ENCODE measurements at regions not wholly inside any gene's neighbourhood (a gene's known extent, or its start where the extent isn't known, plus 50 kb on each side); places are given as distances from the start of the nearest gene placed in this dataset.

GRCh38 chr6:124877468-124877867 lies 84.8 kb upstream of the RNF217 start:
- no peak for DNase-seq
- no peak overlapping the region for H3K27ac ChIP-seq
- no peaks in the 10 kb centered on the region for H3K9me3 ChIP-seq
- H3K4me3 ChIP-seq, result no peak overlapping the region
- no peak for TF ChIP-seq CTCF (IDR thresholded peaks at IDR 0.05)
- H3K36me3 ChIP-seq, result no peaks in the 10 kb centered on the region
- intact Hi-C loops (cut with DNase I; ENCODE audit: low total_unique reads), result no loop called here
- peaks cover 0 to 13% (median 7%) of the 10 kb centered on the region in 4 donors for H3K4me1 ChIP-seq
- no peaks in the 10 kb centered on the region for H3K27me3 ChIP-seq

GRCh38 chr6:124879110-124879991 lies 82.9 kb upstream of the RNF217 start:
- H3K4me1 ChIP-seq, result peaks cover 0 to 21% (median 12%) of the 10 kb centered on the region in 4 donors
- H3K27ac ChIP-seq, result no peak overlapping the region
- no peaks in the 10 kb centered on the region for H3K36me3 ChIP-seq
- no peaks in the 10 kb centered on the region for H3K27me3 ChIP-seq
- no peak for DNase-seq
- intact Hi-C loops (cut with DNase I; ENCODE audit: low total_unique reads), result no loop called here
- no peak for TF ChIP-seq CTCF (IDR thresholded peaks at IDR 0.05)
- H3K4me3 ChIP-seq, result no peak overlapping the region
- no peaks in the 10 kb centered on the region for H3K9me3 ChIP-seq

- H3K27me3 ChIP-seq, result no peaks in the 10 kb centered on the region
- H3K9me3 ChIP-seq, result no peaks in the 10 kb centered on the region
- no peak for TF ChIP-seq CTCF (IDR thresholded peaks at IDR 0.05)
- no peak overlapping the region for H3K27ac ChIP-seq
- peaks cover 0 to 21% (median 12%) of the 10 kb centered on the region in 4 donors for H3K4me1 ChIP-seq
- no peaks in the 10 kb centered on the region for H3K36me3 ChIP-seq
- no peak overlapping the region for H3K4me3 ChIP-seq
- no peak for DNase-seq
- intact Hi-C loops (cut with DNase I; ENCODE audit: low total_unique reads), result no loop called here
Measured at GRCh38 chr6:124879992-124880355, 82.3 kb upstream of the RNF217 start.

- no peak for DNase-seq
Measured at GRCh38 chr6:124881898-124882578, 80.2 kb upstream of the RNF217 start.

More at GRCh38 chr6:124881898-124882578, 80.2 kb upstream of the RNF217 start:
- H3K4me1 ChIP-seq, result peaks cover 0 to 21% (median 12%) of the 10 kb centered on the region in 4 donors
- TF ChIP-seq CTCF (IDR thresholded peaks at IDR 0.05), result no peak
- peak overlapping the region in 1 of 2 donors; percentile 23 for H3K27ac ChIP-seq
- H3K27me3 ChIP-seq, result no peaks in the 10 kb centered on the region
- no peaks in the 10 kb centered on the region for H3K36me3 ChIP-seq
- H3K9me3 ChIP-seq, result no peaks in the 10 kb centered on the region
- H3K4me3 ChIP-seq, result no peak overlapping the region
- intact Hi-C loops (cut with DNase I; ENCODE audit: low total_unique reads), result no loop called here
